A204.1 (cell line): ENCODE measurements at regions not wholly inside any gene's neighbourhood (a gene's known extent, or its start where the extent isn't known, plus 50 kb on each side); places are given as distances from the start of the nearest gene placed in this dataset.
"Not testable (repeated sequence)": the region's sequence is repeated elsewhere in the genome, so short reads cannot be mapped to it uniquely, and the experiment has no call there.

Source experiments
- FAIRE-seq: peaks from 2 replicates; lab custom pipeline; 2012; peaks lifted over from hg19 to GRCh38; lab: Jason Lieb, UNC

DNA sequence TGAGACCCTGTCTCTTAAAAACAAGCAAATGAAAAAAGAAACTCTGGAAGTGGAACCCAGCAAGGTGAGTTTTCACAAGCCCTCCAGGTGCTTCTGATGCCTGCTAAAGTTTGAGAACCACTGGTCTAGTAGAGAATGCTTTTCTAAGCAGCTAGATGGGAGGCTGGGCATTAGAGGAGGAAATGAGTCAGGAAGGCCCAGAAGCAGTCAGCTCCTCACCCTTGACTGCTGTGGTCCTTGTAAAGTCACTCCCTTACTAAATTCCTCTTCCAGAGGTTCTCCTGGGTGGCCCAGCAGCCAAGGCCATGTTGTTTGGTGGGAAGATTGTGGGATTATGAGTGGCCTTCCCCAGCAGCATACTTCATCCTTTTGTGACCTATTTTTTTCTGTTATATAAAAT lies 52.0 kb upstream of the FYN start:
- FAIRE-seq: no peak

- no peak for FAIRE-seq
Observed at GRCh38 chr6:111926731-111927302, 53.6 kb upstream of the FYN start.

GRCh38 chr6:111927321-111927720 lies 54.1 kb upstream of the FYN start:
- no peak for FAIRE-seq

- FAIRE-seq: no peak
Observed at GRCh38 chr6:111928139-111928538, 54.9 kb upstream of the FYN start.

DNA sequence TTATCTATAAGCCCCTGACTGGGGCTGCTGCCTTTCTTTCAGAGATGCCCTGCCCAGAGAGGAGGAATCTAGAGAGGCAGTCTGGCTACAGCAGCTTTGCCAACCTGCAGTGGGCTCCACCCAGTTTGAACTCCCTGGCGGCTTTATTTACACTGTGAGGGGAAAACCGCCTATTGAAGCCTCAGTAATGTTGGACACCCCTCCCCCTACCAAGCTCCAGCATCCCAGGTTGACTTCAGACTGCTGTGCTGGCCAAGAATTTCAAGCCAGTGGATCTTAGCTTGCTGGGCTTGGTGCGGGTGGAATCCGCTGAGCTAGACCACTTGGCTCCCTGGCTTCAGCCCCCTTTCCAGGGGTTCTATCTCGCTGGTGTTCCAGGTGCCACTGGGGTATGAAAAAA lies 61.4 kb upstream of the FYN start:
- not testable (repeated sequence) for FAIRE-seq

DNA sequence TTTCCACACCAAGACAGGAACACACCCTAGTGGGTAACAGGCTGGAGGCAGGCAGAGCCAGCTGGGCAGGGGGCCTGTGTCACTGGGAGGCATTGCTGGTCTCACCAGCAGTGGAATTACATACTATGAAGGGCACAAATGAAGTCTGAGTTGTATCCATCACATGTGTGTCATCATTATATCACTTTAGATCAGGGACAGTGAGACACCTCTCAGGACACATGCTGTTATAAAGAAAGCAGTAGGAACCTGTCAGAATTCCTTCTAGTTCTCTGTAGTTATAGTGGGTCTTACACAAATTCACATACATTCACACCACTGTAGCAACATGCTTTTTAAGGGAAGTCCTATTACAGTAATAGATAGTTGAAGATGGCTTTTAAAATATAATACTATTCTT lies 63.5 kb upstream of the FYN start:
- no peak for FAIRE-seq

GRCh38 chr6:111938710-111939109 lies 65.5 kb upstream of the FYN start:
- no peak for FAIRE-seq

GRCh38 chr6:111939902-111940301 lies 66.7 kb upstream of the FYN start:
- FAIRE-seq: no peak

- no peak for FAIRE-seq
Observed at GRCh38 chr6:111940801-111941200, 67.5 kb upstream of the FYN start.

GRCh38 chr6:111941686-111942330 lies 68.6 kb upstream of the FYN start:
- no peak for FAIRE-seq

DNA sequence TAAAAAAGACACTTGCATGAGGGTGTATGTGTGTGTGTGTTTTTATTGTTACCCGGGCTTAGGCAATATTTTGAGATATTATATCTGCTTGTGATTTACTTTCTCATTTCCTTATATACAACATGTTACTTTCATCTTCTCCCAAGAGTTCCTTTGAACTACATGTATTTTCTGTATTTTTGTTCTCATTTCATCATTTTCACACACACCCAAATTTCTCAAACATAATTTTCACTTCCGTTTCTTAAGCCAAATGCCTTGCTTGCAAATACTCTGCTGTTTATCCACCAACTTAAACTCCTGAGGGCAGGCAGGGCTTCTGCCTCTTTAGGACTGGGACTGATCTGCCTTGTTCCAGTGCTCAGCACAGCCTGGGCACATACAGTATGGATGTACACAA lies 69.3 kb upstream of the FYN start:
- FAIRE-seq: no peak

DNA sequence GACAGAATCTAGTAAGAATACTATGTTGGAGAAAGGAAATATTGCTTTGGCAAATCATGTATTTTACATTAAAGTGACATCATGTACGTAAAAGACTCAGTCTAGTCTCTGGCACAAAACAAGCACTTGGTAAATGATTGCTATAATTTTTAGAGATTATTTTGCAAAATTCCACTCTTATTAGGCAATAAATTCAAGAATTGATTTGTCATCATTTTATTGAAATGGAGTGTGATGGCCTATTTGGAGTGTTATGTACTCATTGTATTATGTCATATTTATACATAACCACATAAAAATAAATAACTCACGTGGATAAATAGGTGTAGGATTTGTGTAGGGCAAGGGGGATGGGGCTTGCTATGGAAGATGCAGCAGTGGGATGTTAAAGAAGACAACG lies 70.0 kb upstream of the FYN start:
- FAIRE-seq: no peak

- no peak for FAIRE-seq
Observed at GRCh38 chr6:111943726-111944125, 70.5 kb upstream of the FYN start.

DNA sequence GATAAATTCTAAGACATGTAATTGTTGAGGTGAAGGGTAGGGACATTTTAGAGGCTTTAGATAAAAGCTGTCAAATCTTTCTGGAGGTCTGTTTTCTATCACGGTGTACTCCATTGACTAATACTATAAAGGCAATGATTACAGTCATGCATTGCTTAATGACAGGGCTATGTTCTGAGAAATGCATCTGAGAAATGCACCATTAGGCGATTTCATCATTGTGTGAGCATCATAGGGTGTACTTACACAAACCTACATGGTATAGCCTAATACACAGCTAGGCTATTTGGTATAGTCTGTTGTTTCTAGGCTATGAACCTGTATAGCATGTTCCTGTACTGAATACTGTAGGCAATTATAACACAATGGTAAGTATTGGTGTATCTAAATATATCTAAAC lies 71.3 kb upstream of the FYN start:
- FAIRE-seq: no peak

DNA sequence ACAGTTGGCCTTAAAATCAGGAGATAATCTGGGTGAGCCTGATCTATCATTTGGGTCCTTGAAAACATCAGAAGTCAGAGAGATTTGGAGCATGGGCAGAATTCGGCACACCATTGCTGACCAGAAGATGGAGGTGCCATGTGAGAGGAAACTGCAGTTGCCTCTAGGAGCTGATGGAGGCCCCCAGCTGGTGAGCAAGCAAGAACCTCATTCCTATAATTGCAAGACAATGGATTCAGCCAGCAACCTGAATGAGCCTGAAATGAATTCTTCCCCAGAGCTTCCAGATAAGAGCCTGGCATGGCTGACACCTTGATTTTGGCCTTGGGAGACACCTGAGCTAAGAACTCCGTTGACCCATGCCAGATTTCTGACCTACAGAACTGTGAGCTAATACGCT lies 76.3 kb upstream of the FYN start:
- FAIRE-seq: no peak

DNA sequence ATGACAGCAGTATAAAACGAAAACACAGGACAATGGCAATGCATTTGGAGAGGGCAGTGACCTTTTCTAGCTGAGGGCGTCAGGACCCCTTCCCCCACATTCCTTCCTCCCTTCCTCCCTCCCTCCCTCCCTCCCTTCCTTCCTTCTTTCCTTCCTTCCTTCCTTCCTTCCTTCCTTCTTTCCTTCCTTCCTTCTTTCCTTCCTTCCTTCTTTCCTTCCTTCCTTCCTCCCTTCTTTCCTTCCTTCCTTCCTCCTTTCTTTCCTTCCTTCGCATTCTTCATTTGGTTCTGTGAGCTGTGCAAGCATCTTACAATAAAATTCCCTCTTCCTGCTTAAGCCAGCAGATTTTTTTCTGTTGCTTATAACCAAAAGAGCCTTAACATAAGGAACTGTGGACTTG lies 76.7 kb upstream of the FYN start:
- not testable (repeated sequence) for FAIRE-seq

- FAIRE-seq: no peak
Observed at GRCh38 chr6:111950661-111951496, 77.6 kb upstream of the FYN start.

- FAIRE-seq: no peak
Observed at GRCh38 chr6:111951497-111952085, 78.3 kb upstream of the FYN start.

- FAIRE-seq: no peak
Observed at GRCh38 chr6:111952274-111952673, 79.0 kb upstream of the FYN start.

DNA sequence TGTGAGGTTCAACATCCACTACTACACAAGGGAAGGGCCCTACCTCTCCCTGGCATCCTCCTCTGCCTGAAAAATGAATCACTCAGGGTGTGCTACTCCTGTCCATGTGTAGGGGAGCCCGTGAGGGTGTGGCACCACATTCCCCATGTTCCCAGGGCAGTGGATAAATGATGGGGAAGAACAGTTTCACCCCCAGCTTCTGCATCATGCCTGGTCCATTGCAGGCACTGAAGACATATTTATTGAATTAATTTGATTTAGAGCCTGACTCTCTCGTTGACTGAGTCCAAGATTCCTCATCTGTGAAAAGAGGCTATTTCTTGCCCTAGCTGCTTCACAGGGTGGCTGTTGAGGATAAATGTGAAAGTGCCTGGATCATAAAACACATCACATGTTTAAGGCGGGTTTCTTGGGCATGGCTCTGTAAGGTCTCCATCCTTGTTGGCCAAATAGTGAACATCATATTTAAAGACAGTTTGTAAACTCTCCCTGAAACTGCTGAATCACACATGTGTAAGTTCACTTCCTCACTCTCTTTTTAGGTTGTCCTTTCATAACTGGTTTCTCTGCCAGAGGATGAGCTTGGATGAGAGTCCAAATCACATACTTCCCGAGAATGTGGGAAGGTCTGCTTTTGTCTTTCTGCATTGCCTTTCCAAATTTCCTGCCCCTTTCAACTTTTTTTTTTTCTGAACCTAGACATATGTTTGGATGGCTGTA lies 79.7 kb upstream of the FYN start:
- FAIRE-seq: no peak

DNA sequence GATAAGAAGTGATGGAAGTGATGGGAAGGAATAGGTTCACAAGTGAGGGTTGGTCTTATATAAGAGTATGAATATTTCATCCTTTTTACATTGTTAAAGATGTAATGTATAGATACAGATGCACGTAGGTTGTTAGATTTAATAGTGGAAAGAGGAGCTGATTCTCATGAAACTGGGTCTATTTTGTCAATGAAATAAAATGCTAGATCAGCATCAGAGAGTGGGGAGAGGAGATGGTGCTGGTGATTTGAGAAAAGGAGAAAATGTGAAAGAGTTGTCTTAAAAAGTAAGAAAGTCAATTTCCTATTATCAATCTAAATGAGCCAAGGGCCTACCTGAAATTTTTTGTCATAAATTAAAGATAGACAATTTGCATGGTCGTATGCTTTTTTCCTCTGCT lies 82.8 kb upstream of the FYN start:
- FAIRE-seq: no peak

GRCh38 chr6:111957623-111958315 lies 84.5 kb upstream of the FYN start:
- FAIRE-seq: no peak
